ENCODE measurements at regions not wholly inside any gene's neighbourhood (a gene's known extent, or its start where the extent isn't known, plus 50 kb on each side); places are given as distances from the start of the nearest gene placed in this dataset.

DNA sequence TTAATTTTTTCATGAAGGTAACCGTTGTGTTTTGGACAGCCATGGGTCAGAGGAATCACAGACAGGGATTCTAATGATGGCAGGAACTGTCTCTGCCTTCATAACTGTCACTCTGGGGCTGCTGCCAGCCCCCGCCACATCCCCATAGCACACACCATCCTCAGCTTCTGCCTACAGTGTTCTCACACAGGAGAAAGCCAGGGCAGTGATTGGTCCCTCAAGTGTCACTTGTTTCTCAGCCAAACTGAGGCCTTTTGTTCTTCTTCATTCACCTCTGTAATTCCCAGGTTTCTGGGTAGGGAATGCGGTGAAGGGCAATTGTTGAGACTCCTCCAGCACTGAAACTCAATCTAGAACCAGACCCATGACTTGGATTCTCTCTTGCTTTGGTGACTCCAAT lies 65.4 kb upstream of the C3orf80 start:
- TF ChIP-seq MEF2A (IDR thresholded peaks at IDR 0.05; ENCODE audit: borderline replicate concordance, low read depth) (no peak), MAX (IDR thresholded peaks at IDR 0.05; ENCODE audit: low read depth) (no peak), RCOR1 (IDR thresholded peaks at IDR 0.05; ENCODE audit: low read length) (no peak), CTCF (IDR thresholded peaks at IDR 0.05) (no peak), RFX5 (IDR thresholded peaks at IDR 0.05; ENCODE audit: low read length) (no peak), REST (IDR thresholded peaks at IDR 0.05; ENCODE audit: low read depth, low read length) (no peak), RAD21 (IDR thresholded peaks at IDR 0.05; ENCODE audit: low read length) (no peak)
- TF ChIP-seq, protein P1, sequence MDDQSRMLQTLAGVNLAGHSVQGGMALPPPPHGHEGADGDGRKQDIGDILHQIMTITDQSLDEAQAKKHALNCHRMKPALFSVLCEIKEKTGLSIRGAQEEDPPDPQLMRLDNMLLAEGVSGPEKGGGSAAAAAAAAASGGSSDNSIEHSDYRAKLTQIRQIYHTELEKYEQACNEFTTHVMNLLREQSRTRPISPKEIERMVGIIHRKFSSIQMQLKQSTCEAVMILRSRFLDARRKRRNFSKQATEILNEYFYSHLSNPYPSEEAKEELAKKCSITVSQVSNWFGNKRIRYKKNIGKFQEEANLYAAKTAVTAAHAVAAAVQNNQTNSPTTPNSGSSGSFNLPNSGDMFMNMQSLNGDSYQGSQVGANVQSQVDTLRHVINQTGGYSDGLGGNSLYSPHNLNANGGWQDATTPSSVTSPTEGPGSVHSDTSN (IDR thresholded peaks at IDR 0.05) = no peak

Measured in SK-N-SH (cell line).